ENCODE measurements at regions not wholly inside any gene's neighbourhood (a gene's known extent, or its start where the extent isn't known, plus 50 kb on each side); places are given as distances from the start of the nearest gene placed in this dataset.

DNA sequence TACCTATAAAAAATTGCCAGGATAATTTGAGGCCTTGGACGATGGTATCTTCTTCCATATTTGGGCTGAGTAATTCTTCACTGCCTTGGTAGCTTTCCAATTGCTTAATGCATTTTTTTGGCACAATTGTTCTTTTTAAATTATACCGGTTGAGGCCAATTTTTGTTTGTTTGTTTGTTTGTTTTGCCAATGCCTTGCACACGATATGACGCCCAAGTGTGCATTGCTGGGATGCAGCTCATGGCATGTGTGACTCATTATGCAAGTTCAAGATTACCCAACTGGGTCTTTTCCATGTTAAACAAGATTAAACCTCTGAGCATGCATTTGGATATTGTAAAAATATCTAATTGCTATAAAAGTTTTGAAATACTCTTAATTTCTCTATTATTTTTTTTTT lies 71.1 kb upstream of the KCNIP4 start:
- TF ChIP-seq CTCF (conservative IDR thresholded peaks at IDR 0.05 in 1 of 2, IDR thresholded peaks at IDR 0.05 in 1 of 2; ENCODE audit: extremely low read depth in 1 of 2, insufficient read depth in 1 of 2, low read depth in 1 of 2, low read length in 2 of 2) (no peak), EZH2 (IDR thresholded peaks at IDR 0.05; ENCODE audit: borderline replicate concordance, low read length) (no peak)

All from mammary epithelial cell (primary cell).